ENCODE measurements at regions not wholly inside any gene's neighbourhood (a gene's known extent, or its start where the extent isn't known, plus 50 kb on each side); places are given as distances from the start of the nearest gene placed in this dataset.

DNA sequence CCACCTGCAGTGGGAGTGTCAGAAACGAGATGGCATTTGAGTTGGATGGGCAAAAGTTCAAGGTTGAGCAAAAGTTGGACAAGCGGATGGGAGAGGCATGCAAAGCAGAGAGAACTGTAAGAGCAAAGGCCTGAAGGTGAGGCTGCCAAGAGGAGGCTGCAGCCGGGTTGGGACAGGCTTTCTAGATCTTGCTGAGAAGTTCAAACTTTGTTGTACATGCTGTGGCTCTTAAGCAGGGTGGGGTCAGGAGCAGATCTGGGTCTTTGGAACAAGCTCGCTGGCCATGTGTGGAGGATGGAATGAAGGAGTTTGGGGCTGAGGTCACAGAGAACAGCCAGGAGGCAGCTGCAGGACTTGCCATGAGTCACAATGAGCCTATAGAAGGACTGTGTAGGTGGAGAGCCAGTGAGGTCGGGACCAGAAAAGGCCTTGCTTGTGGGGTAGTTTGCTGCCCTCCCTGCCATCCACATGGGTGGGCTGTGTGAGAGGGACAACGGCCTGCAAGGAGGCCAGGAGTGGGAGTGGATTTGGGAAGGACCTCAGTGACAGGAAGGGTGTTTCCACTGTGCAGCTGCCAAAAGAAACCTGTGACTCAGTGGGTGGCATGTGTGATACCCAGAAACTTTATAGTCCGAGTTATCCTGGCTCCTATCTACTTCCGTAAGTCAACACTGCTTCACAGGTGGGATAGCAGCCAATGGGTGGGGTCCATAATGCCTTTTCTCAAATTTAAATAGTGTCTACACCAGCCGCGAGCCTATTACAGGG, 210.4 kb downstream of the MID1IP1 start:
- no peak overlapping the region for H3K27ac Mint-ChIP-seq
- H3K4me3 Mint-ChIP-seq = no peak overlapping the region
- H3K36me3 Mint-ChIP-seq (ENCODE audit: low read depth) = no peaks in the 10 kb centered on the region
- DNase-seq = no peak
- H3K27me3 Mint-ChIP-seq (ENCODE audit: insufficient read depth) = peaks cover 6% of the 10 kb centered on the region
- TF ChIP-seq, protein P1, sequence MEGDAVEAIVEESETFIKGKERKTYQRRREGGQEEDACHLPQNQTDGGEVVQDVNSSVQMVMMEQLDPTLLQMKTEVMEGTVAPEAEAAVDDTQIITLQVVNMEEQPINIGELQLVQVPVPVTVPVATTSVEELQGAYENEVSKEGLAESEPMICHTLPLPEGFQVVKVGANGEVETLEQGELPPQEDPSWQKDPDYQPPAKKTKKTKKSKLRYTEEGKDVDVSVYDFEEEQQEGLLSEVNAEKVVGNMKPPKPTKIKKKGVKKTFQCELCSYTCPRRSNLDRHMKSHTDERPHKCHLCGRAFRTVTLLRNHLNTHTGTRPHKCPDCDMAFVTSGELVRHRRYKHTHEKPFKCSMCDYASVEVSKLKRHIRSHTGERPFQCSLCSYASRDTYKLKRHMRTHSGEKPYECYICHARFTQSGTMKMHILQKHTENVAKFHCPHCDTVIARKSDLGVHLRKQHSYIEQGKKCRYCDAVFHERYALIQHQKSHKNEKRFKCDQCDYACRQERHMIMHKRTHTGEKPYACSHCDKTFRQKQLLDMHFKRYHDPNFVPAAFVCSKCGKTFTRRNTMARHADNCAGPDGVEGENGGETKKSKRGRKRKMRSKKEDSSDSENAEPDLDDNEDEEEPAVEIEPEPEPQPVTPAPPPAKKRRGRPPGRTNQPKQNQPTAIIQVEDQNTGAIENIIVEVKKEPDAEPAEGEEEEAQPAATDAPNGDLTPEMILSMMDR (IDR thresholded peaks at IDR 0.05) = no peak
- no peaks in the 10 kb centered on the region for H3K9me3 Mint-ChIP-seq
- H3K4me1 Mint-ChIP-seq (ENCODE audit: low read depth) = peaks cover 23% of the 10 kb centered on the region

GRCh38 chrX:39012621-39013111, 211.4 kb downstream of the MID1IP1 start:
- H3K4me1 Mint-ChIP-seq (ENCODE audit: low read depth) = peaks cover 23% of the 10 kb centered on the region
- H3K27me3 Mint-ChIP-seq (ENCODE audit: insufficient read depth) = peaks cover 6% of the 10 kb centered on the region
- peak; percentile 55 for DNase-seq

GRCh38 chrX:39016556-39016955, 215.3 kb downstream of the MID1IP1 start:
- H3K4me3 Mint-ChIP-seq = no peak overlapping the region
- no peaks in the 10 kb centered on the region for H3K9me3 Mint-ChIP-seq
- TF ChIP-seq, protein P1 (IDR thresholded peaks at IDR 0.05) = no peak
- no peak for DNase-seq
- H3K36me3 Mint-ChIP-seq (ENCODE audit: low read depth) = no peaks in the 10 kb centered on the region
- peaks cover 17% of the 10 kb centered on the region for H3K4me1 Mint-ChIP-seq (ENCODE audit: low read depth)
- peaks cover 10% of the 10 kb centered on the region for H3K27me3 Mint-ChIP-seq (ENCODE audit: insufficient read depth)
- no peak overlapping the region for H3K27ac Mint-ChIP-seq

More at GRCh38 chrX:39012621-39013111, 211.4 kb downstream of the MID1IP1 start:
- Mint-ChIP-seq H3K9me3 (no peaks in the 10 kb centered on the region), H3K27ac (no peak overlapping the region), H3K36me3 (ENCODE audit: low read depth) (no peaks in the 10 kb centered on the region), H3K4me3 (no peak overlapping the region; the same call in 1 of the 2 replicates)
- TF ChIP-seq, protein P1 (IDR thresholded peaks at IDR 0.05) = no peak

- no peak for DNase-seq
- TF ChIP-seq, protein P1 (IDR thresholded peaks at IDR 0.05) = no peak
- H3K27ac Mint-ChIP-seq = no peak overlapping the region
- H3K27me3 Mint-ChIP-seq (ENCODE audit: insufficient read depth) = peaks cover 10% of the 10 kb centered on the region
- no peaks in the 10 kb centered on the region for H3K9me3 Mint-ChIP-seq
- H3K36me3 Mint-ChIP-seq (ENCODE audit: low read depth) = no peaks in the 10 kb centered on the region
- H3K4me1 Mint-ChIP-seq (ENCODE audit: low read depth) = peaks cover 14% of the 10 kb centered on the region
- no peak overlapping the region for H3K4me3 Mint-ChIP-seq
Measured at GRCh38 chrX:39017077-39017476, 215.8 kb downstream of the MID1IP1 start.

DNA sequence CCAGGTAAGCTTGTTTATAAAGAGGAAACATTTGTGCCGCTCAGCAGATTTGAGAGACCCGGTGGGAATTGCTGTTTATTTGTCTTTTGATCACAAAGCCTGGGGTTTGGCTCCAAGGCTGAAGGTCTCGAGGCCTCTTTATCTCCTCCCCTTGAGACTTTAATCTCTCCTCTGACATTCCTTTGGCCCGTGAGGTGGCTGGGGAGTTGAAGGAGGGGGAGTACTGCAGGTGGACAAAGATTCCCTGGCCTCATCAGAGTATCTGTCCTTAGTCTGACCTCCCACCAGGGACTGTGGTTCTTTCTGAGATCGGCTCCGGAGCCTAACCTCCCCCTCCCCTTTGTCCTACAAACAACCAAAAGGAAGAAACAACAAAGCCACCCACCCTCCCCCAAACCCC, 216.5 kb downstream of the MID1IP1 start:
- peaks cover 10% of the 10 kb centered on the region for H3K27me3 Mint-ChIP-seq (ENCODE audit: insufficient read depth)
- no peaks in the 10 kb centered on the region for H3K9me3 Mint-ChIP-seq
- H3K36me3 Mint-ChIP-seq (ENCODE audit: low read depth) = no peaks in the 10 kb centered on the region
- H3K4me3 Mint-ChIP-seq = no peak overlapping the region
- DNase-seq = no peak
- TF ChIP-seq, protein P1 (IDR thresholded peaks at IDR 0.05) = no peak
- peaks cover 12% of the 10 kb centered on the region for H3K4me1 Mint-ChIP-seq (ENCODE audit: low read depth)
- H3K27ac Mint-ChIP-seq = no peak overlapping the region

Measured in HFFc6 (cell line).